ENCODE measurements at regions not wholly inside any gene's neighbourhood (a gene's known extent, or its start where the extent isn't known, plus 50 kb on each side); places are given as distances from the start of the nearest gene placed in this dataset.
"Not testable (repeated sequence)": the region's sequence is repeated elsewhere in the genome, so short reads cannot be mapped to it uniquely, and the experiment has no call there.

- DNase-seq (ENCODE audit: low read depth): no peak
Observed at GRCh38 chr4:124890522-124890921, 178.0 kb upstream of the ANKRD50 start.

GRCh38 chr4:124887739-124888138 is 175.2 kb upstream of the ANKRD50 start:
- no peak for DNase-seq (ENCODE audit: low read depth)

DNA sequence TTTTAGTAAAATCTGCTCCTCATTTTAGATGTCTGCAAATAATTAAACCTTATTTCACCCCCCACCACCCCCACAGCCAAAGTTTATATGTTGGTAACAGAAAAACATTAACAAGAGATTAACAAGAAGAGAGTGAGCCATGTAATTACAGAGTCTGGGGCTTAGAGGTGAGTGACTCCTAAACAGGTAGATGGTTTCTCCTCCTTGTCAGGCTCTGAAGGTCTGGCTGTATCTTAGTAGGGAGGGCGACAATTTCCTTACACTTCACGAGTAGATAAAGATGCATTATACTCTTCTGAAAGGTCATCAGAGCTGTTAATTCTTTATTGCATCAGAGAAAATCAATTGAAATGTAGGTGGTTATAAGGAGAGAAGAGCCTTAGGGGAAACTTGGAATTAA is 171.8 kb upstream of the ANKRD50 start:
- no peak for DNase-seq (ENCODE audit: low read depth)

GRCh38 chr4:124883632-124884031 is 171.1 kb upstream of the ANKRD50 start:
- no peak for DNase-seq (ENCODE audit: low read depth)

GRCh38 chr4:124879195-124879594 is 166.7 kb upstream of the ANKRD50 start:
- DNase-seq (ENCODE audit: low read depth): no peak

DNA sequence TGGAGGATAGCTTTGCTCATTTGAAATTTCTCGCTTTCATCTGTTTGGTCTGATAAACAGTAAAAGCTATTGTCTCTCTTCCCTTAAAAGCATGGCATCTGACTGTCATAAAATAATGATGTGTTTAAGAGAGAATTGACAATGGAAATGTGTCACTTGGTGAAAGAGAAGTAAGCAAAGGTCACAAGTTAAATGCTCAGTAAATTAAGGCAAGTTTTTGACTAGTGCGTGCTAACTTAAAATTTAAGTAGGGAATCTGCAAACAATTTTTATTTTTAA is 161.6 kb upstream of the ANKRD50 start:
- no peak for DNase-seq (ENCODE audit: low read depth)

GRCh38 chr4:124873361-124874171 is 161.0 kb upstream of the ANKRD50 start:
- DNase-seq (ENCODE audit: low read depth): no peak

GRCh38 chr4:124872659-124873058 is 160.1 kb upstream of the ANKRD50 start:
- DNase-seq (ENCODE audit: low read depth): no peak

- no peak for DNase-seq (ENCODE audit: low read depth)
Observed at GRCh38 chr4:124869961-124870495, 157.5 kb upstream of the ANKRD50 start.

DNA sequence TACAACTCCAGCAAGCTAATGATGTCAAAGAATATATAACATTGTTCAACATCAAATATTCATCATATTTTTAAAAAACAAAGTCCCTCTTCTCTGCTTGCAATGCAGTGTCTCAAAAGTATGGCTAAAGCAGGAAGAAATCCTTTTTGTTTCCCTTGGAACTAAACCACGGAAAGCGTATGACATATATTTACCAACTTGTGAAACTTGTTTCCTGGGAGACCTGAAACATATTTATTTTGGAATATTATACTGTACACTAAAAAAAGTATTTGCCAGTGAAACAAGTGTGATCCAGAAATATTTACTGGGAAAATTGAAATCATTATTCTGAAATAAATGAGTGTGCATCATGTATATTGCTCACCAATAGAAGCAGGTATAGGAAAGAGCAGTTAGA is 156.0 kb upstream of the ANKRD50 start:
- DNase-seq (ENCODE audit: low read depth): no peak

GRCh38 chr4:124867536-124867935 is 155.0 kb upstream of the ANKRD50 start:
- no peak for DNase-seq (ENCODE audit: low read depth)

- no peak for DNase-seq (ENCODE audit: low read depth)
Observed at GRCh38 chr4:124866301-124866700, 153.8 kb upstream of the ANKRD50 start.

DNA sequence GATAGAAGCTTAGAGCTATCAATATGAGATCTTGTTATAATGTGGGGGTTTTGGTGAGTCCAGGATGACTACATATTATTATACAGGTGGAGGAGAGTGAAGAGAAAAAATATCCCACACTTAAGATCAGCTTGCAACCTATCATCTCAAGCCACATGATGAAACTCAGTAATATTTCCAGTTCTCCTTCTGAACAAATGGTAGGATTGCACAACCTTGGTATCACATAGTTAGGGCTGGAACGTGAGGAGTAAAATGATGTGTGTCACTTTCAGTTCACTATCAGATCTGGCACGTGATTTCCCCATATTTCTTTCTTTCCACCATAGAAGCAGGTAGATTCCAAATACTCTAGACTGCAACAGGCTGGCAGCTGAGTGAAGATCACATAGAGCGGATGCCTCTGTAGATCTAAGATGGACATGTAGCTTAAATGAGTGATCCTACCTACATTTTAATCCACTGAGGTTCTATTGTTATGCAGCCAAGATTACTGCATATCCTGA is 150.6 kb upstream of the ANKRD50 start:
- DNase-seq (ENCODE audit: low read depth): no peak

- no peak for DNase-seq (ENCODE audit: low read depth)
Observed at GRCh38 chr4:124862261-124862660, 149.7 kb upstream of the ANKRD50 start.

DNA sequence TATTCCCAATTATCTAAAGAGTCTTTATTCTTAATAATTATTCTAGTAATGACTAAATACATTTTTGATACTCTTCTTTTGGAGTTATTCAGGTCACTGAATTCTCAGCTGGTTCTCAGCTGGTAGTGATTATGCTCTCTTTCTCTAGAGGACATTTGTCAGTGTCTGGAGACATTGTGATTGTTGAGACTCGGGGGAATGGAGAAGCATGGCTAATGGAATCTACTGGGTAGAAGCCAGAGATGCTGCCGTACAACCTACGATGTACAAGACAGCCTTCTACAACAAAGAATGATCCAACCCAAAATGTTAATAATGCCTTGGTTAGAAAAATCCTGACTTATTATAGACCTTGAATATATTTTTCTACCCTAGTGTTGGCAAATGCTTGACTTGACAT is 149.2 kb upstream of the ANKRD50 start:
- DNase-seq (ENCODE audit: low read depth): no peak

- DNase-seq (ENCODE audit: low read depth): no peak
Observed at GRCh38 chr4:124854968-124855367, 142.4 kb upstream of the ANKRD50 start.

DNA sequence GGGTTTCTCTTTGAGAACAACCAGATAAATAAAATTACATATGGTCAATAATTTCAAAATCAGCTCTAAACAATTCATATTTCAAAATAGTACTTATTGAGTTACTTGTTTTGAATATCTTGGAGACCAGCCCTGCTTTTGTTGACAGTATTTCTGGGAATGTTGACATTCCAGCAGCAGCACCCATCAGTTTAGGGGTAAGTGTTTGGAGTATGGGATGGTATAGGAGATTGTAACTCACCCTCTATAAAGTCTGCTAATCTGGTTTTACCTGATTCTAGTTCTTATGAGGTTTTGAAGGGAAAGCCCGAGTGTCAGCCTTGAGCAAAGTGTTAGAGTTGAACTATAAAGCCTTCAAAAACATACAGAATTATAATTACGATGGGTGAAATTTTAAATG is 139.2 kb upstream of the ANKRD50 start:
- DNase-seq (ENCODE audit: low read depth): no peak

GRCh38 chr4:124846306-124846705 is 133.8 kb upstream of the ANKRD50 start:
- peak; percentile 3 for DNase-seq (ENCODE audit: low read depth)

GRCh38 chr4:124839786-124840390 is 127.4 kb upstream of the ANKRD50 start:
- no peak for DNase-seq (ENCODE audit: low read depth)

- no peak for DNase-seq (ENCODE audit: low read depth)
Observed at GRCh38 chr4:124833831-124834505, 121.4 kb upstream of the ANKRD50 start.

- DNase-seq (ENCODE audit: low read depth): no peak
Observed at GRCh38 chr4:124828382-124828781, 115.8 kb upstream of the ANKRD50 start.

DNA sequence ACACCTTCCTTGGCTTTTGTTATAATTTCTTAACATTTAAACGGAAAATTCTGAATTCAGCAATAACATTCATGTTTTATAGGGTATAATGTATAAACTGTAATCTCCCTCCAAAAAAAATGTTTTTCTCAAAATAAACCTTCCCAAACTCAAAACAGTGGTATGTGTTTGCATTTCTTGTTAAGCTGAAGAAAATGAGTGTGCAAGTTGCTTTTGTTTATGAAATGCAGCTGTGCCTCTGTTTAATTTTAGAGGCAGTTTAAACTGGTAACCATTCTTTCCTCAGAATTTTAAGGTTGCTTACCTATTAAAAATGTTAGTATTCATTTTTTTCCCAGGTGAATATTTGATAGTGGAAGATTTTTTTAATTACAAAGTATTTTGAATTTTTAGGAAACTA is 105.0 kb upstream of the ANKRD50 start:
- no peak for DNase-seq (ENCODE audit: low read depth)

DNA sequence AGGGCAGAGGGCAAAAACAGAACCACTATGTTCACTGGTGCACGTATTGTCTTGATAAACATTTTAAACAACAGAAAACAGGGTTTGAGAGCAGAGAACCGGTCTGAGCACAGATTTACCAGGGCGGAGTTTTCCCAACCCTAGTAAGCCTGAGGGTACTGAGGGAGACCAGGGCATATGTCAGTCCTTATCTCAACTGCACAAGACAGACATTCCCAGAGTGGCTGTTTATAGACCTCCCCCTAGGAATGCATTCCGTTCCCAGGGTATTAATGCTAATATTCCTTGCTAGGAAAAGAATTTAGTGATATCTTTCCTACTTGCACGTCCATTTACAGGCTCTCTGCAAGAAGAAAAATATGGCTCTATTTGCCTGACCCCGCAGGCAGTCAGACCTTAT is 99.7 kb upstream of the ANKRD50 start:
- DNase-seq (ENCODE audit: low read depth): not testable (repeated sequence)

All from Daoy (cell line).